GM19023 (cell line): ENCODE measurements at regions not wholly inside any gene's neighbourhood (a gene's known extent, or its start where the extent isn't known, plus 50 kb on each side); places are given as distances from the start of the nearest gene placed in this dataset.

Source experiments
- ATAC-seq: cut with Tn5 transposase; IDR thresholded peaks from one replicate; pipeline ENCODE4 v1.9.1; 2021; ENCODE audit warnings: mild to moderate bottlenecking, moderate library complexity; ENCODE audit not compliant: unreplicated experiment

- ATAC-seq, result no peak
These were observed 551.1 kb downstream of the PSAT1 start for GRCh38 chr9:78848061-78848460.

GRCh38 chr9:78856144-78856543, 559.2 kb downstream of the PSAT1 start:
- no peak for ATAC-seq

- no peak for ATAC-seq
These were observed 559.9 kb downstream of the PSAT1 start for GRCh38 chr9:78856781-78857180.

- ATAC-seq, result no peak
These were observed 560.7 kb downstream of the PSAT1 start for GRCh38 chr9:78857373-78858225.

- no peak for ATAC-seq
These were observed 561.3 kb downstream of the PSAT1 start for GRCh38 chr9:78858266-78858665.

GRCh38 chr9:78860801-78861475, 564.0 kb downstream of the PSAT1 start:
- no peak for ATAC-seq

- ATAC-seq, result no peak
These were observed 566.6 kb downstream of the PSAT1 start for GRCh38 chr9:78863531-78863930.

GRCh38 chr9:78865737-78866136, 568.8 kb downstream of the PSAT1 start:
- ATAC-seq, result no peak

- ATAC-seq, result no peak
These were observed 569.5 kb downstream of the PSAT1 start for GRCh38 chr9:78866207-78867132.

GRCh38 chr9:78871086-78871451, 574.1 kb downstream of the PSAT1 start:
- ATAC-seq, result no peak

- ATAC-seq, result no peak
These were observed 574.8 kb downstream of the PSAT1 start for GRCh38 chr9:78871452-78872331.

- ATAC-seq, result no peak
These were observed 577.1 kb downstream of the PSAT1 start for GRCh38 chr9:78874061-78874460.

- ATAC-seq, result no peak
These were observed 582.6 kb downstream of the PSAT1 start for GRCh38 chr9:78879324-78880100.

GRCh38 chr9:78881295-78881694, 584.4 kb downstream of the PSAT1 start:
- no peak for ATAC-seq

GRCh38 chr9:78882481-78882880, 585.6 kb downstream of the PSAT1 start:
- ATAC-seq, result no peak

- no peak for ATAC-seq
These were observed 587.8 kb downstream of the PSAT1 start for GRCh38 chr9:78884611-78885150.

GRCh38 chr9:78892182-78892581, 595.3 kb downstream of the PSAT1 start:
- no peak for ATAC-seq

- no peak for ATAC-seq
These were observed 595.8 kb downstream of the PSAT1 start for GRCh38 chr9:78892769-78893168.

- no peak for ATAC-seq
These were observed 597.0 kb downstream of the PSAT1 start for GRCh38 chr9:78893774-78894401.
